MM.1S (cell line): ENCODE measurements at regions not wholly inside any gene's neighbourhood (a gene's known extent, or its start where the extent isn't known, plus 50 kb on each side); places are given as distances from the start of the nearest gene placed in this dataset.

ENCODE experiments used
- DNase-seq: peaks from one replicate; pipeline ENCODE4 v3.0.0-alpha.2; 2015
- H2AFZ ChIP-seq: fragments of 300-600 bp; sonication (generic); 2 replicates; pipeline ENCODE4 v1.6.0; 2016; ENCODE audit warnings: antibody characterized with exemption, low read length
- H3F3A ChIP-seq: fragments of 300-600 bp; sonication (generic); 2 replicates; pipeline ENCODE4 v1.6.1; 2016; ENCODE audit warnings: mild to moderate bottlenecking, antibody characterized with exemption, low read length, moderate library complexity, mixed read lengths; ENCODE audit not compliant: insufficient read depth
- H3K27ac ChIP-seq: fragments of 300-600 bp; sonication (generic); 2 replicates; pipeline ENCODE4 v1.5.1; 2016; ENCODE audit warnings: mild to moderate bottlenecking, low read length
- H3K27me3 ChIP-seq: fragments of 300-600 bp; sonication (generic); replicated peaks from 2 replicates; pipeline ENCODE4 v1.6.0; 2016; ENCODE audit warnings: low read length; ENCODE audit not compliant: insufficient read depth
- H3K36me3 ChIP-seq: fragments of 300-600 bp; sonication (generic); replicated peaks from 2 replicates; pipeline ENCODE4 v1.6.1; 2016; ENCODE audit warnings: mild to moderate bottlenecking, low read length, mixed read lengths; ENCODE audit not compliant: insufficient read depth
- H3K4me1 ChIP-seq: fragments of 300-600 bp; sonication (generic); 2 replicates; pipeline ENCODE4 v1.6.1; 2016; ENCODE audit warnings: low read length, mixed read lengths
- H3K4me2 ChIP-seq: fragments of 300-600 bp; sonication (generic); 2 replicates; pipeline ENCODE4 v1.6.0; 2016; ENCODE audit warnings: low read depth, low read length
- H3K4me3 ChIP-seq: fragments of 300-600 bp; sonication (generic); 2 replicates; pipeline ENCODE4 v1.5.1; 2016; ENCODE audit warnings: low read length, mixed read lengths
- H3K79me2 ChIP-seq: fragments of 300-600 bp; sonication (generic); 2 replicates; pipeline ENCODE4 v1.6.1; 2016; ENCODE audit warnings: mixed run types, low read length, mixed read lengths
- H3K9ac ChIP-seq: fragments of 300-600 bp; sonication (generic); 2 replicates; pipeline ENCODE4 v1.6.1; 2016; ENCODE audit warnings: low read length, mixed read lengths
- H3K9me2 ChIP-seq: fragments of 300-600 bp; sonication (generic); replicated peaks from 2 replicates; pipeline ENCODE4 v1.6.1; 2016; ENCODE audit warnings: mild to moderate bottlenecking, low read length, mixed read lengths; ENCODE audit not compliant: insufficient read depth
- H3K9me3 ChIP-seq: fragments of 300-600 bp; sonication (generic); replicated peaks from 2 replicates; pipeline ENCODE4 v1.6.1; 2016; ENCODE audit warnings: mild to moderate bottlenecking, low read length, mixed read lengths; ENCODE audit not compliant: insufficient read depth
- H4K20me1 ChIP-seq: fragments of 300-600 bp; sonication (generic); 2 replicates; pipeline ENCODE4 v1.6.1; 2016; ENCODE audit warnings: mild to moderate bottlenecking, low read length, moderate library complexity, mixed read lengths; ENCODE audit not compliant: insufficient read depth
- CTCF ChIP-seq: fragments of 300-600 bp; sonication (generic); IDR thresholded peaks from 2 replicates; pipeline ENCODE4 v1.5.1; 2016; ENCODE audit warnings: antibody characterized with exemption, low read length, mixed read lengths
- EZH2 ChIP-seq: fragments of 300-600 bp; sonication (generic); optimal IDR thresholded peaks from 2 replicates; pipeline ENCODE3; 2017; ENCODE audit warnings: low read depth, mild to moderate bottlenecking, antibody characterized with exemption, low read length, mixed read lengths
- EZH2phosphoT487 ChIP-seq: fragments of 300-600 bp; sonication (generic); IDR thresholded peaks from 2 replicates; pipeline ENCODE4 v1.6.1; 2018; ENCODE audit warnings: antibody characterized with exemption, low read length

- peaks cover 20% of the 10 kb centered on the region; the same call in 1 of the 2 replicates for H3F3A ChIP-seq
- H4K20me1 ChIP-seq, result no peaks in the 10 kb centered on the region
- H3K36me3 ChIP-seq, result no peaks in the 10 kb centered on the region
- TF ChIP-seq EZH2 (no peak), EZH2phosphoT487 (no peak), CTCF (no peak)
- no peaks in the 10 kb centered on the region for H3K9me3 ChIP-seq
- no peak overlapping the region for H3K9ac ChIP-seq
- H2AFZ ChIP-seq, result no peak overlapping the region
- no peaks in the 10 kb centered on the region for H3K9me2 ChIP-seq
- H3K4me2 ChIP-seq, result no peak overlapping the region
- H3K4me1 ChIP-seq, result peaks cover 41% of the 10 kb centered on the region
- no peaks in the 10 kb centered on the region for H3K27me3 ChIP-seq
- no peaks in the 10 kb centered on the region for H3K79me2 ChIP-seq
- no peak for DNase-seq
- H3K4me3 ChIP-seq, result no peak overlapping the region
- H3K27ac ChIP-seq, result no peak overlapping the region
Measured at GRCh38 chr22:22984967-22985366, 85.4 kb upstream of the GNAZ start.

- H3K9me2 ChIP-seq, result no peaks in the 10 kb centered on the region
- no peak overlapping the region for H3K9ac ChIP-seq
- no peak overlapping the region for H3K4me2 ChIP-seq
- no peak overlapping the region for H3K4me3 ChIP-seq
- no peaks in the 10 kb centered on the region for H4K20me1 ChIP-seq
- no peaks in the 10 kb centered on the region for H3K27me3 ChIP-seq
- H3K4me1 ChIP-seq, result peaks cover 43% of the 10 kb centered on the region
- H3K9me3 ChIP-seq, result no peaks in the 10 kb centered on the region
- no peaks in the 10 kb centered on the region for H3K79me2 ChIP-seq
- H2AFZ ChIP-seq, result no peak overlapping the region
- H3F3A ChIP-seq, result peaks cover 20% of the 10 kb centered on the region; the same call in 1 of the 2 replicates
- H3K27ac ChIP-seq, result no peak overlapping the region
- DNase-seq, result no peak
- no peaks in the 10 kb centered on the region for H3K36me3 ChIP-seq
- TF ChIP-seq EZH2phosphoT487 (no peak), CTCF (no peak), EZH2 (no peak)
Measured at GRCh38 chr22:22986008-22986407, 84.3 kb upstream of the GNAZ start.

GRCh38 chr22:22986640-22987039 lies 83.7 kb upstream of the GNAZ start:
- Histone ChIP-seq H3K79me2 (no peaks in the 10 kb centered on the region), H3K36me3 (no peaks in the 10 kb centered on the region), H3K9me3 (no peaks in the 10 kb centered on the region), H3K27me3 (no peaks in the 10 kb centered on the region), H3F3A (peaks cover 20% of the 10 kb centered on the region; the same call in 1 of the 2 replicates), H4K20me1 (no peaks in the 10 kb centered on the region), H3K4me1 (peaks cover 43% of the 10 kb centered on the region), H3K9ac (no peak overlapping the region), H2AFZ (no peak overlapping the region), H3K27ac (no peak overlapping the region), H3K4me3 (no peak overlapping the region), H3K4me2 (no peak overlapping the region), H3K9me2 (no peaks in the 10 kb centered on the region)
- DNase-seq, result no peak
- no peak for TF ChIP-seq EZH2phosphoT487
- TF ChIP-seq CTCF, result no peak
- no peak for TF ChIP-seq EZH2
